ENCODE measurements at regions not wholly inside any gene's neighbourhood (a gene's known extent, or its start where the extent isn't known, plus 50 kb on each side); places are given as distances from the start of the nearest gene placed in this dataset.

- Mint-ChIP-seq H3K36me3 (ENCODE audit: low read depth, unreplicated experiment) (no peaks in the 10 kb centered on the region), H3K4me3 (ENCODE audit: unreplicated experiment) (no peak overlapping the region), H3K27ac (ENCODE audit: unreplicated experiment) (no peak overlapping the region), H3K9me3 (ENCODE audit: unreplicated experiment) (peaks cover 4% of the 10 kb centered on the region), H3K27me3 (ENCODE audit: low read depth, unreplicated experiment) (no peaks in the 10 kb centered on the region), H3K4me1 (ENCODE audit: low read depth, unreplicated experiment) (no peaks in the 10 kb centered on the region)
- H3K4me1 ChIP-seq (ENCODE audit: insufficient read depth, low read length): no peaks in the 10 kb centered on the region
- no peak for TF ChIP-seq CTCF (IDR thresholded peaks at IDR 0.05; ENCODE audit: insufficient read depth, low read depth, low read length)
- TF ChIP-seq EZH2 (IDR thresholded peaks at IDR 0.05; ENCODE audit: insufficient read depth, low read length): no peak
- no peaks in the 10 kb centered on the region for H3K79me2 ChIP-seq (ENCODE audit: insufficient read depth, low read length)
- no peaks in the 10 kb centered on the region for H3K27me3 ChIP-seq (ENCODE audit: insufficient read depth, low read length)
- H3K4me2 ChIP-seq (ENCODE audit: low read length): no peak overlapping the region
- no peak overlapping the region for H3K9ac ChIP-seq (ENCODE audit: low read length)
- H3K27ac ChIP-seq (ENCODE audit: low read depth, low read length): no peak overlapping the region
- H2AFZ ChIP-seq (ENCODE audit: low read depth, low read length): no peak overlapping the region
- DNase-seq (ENCODE audit: low read depth) (no peak), FAIRE-seq (no peak)
- no peaks in the 10 kb centered on the region for H3K9me3 ChIP-seq (ENCODE audit: insufficient read depth, low read depth, low read length)
- no peaks in the 10 kb centered on the region for H4K20me1 ChIP-seq (ENCODE audit: insufficient read depth, low read length)
- no peaks in the 10 kb centered on the region for H3K36me3 ChIP-seq (ENCODE audit: insufficient read depth, low read length)
- no peak overlapping the region for H3K4me3 ChIP-seq (ENCODE audit: insufficient read depth, low read depth, low read length)
Observed at GRCh38 chr15:31745841-31746240, 284.5 kb upstream of the CHRNA7 start.

- H3K4me1 Mint-ChIP-seq (ENCODE audit: low read depth, unreplicated experiment): no peaks in the 10 kb centered on the region
- Histone ChIP-seq H3K79me2 (ENCODE audit: insufficient read depth, low read length) (no peaks in the 10 kb centered on the region), H2AFZ (ENCODE audit: low read depth, low read length) (no peak overlapping the region), H3K4me2 (ENCODE audit: low read length) (no peak overlapping the region), H3K9ac (ENCODE audit: low read length) (no peak overlapping the region), H3K27ac (ENCODE audit: low read depth, low read length) (no peak overlapping the region), H3K4me3 (ENCODE audit: insufficient read depth, low read depth, low read length) (no peak overlapping the region), H3K9me3 (ENCODE audit: insufficient read depth, low read depth, low read length) (no peaks in the 10 kb centered on the region), H3K27me3 (ENCODE audit: insufficient read depth, low read length) (no peaks in the 10 kb centered on the region), H3K4me1 (ENCODE audit: insufficient read depth, low read length) (no peaks in the 10 kb centered on the region), H3K36me3 (ENCODE audit: insufficient read depth, low read length) (no peaks in the 10 kb centered on the region), H4K20me1 (ENCODE audit: insufficient read depth, low read length) (no peaks in the 10 kb centered on the region)
- no peak for DNase-seq (ENCODE audit: low read depth)
- H3K27ac Mint-ChIP-seq (ENCODE audit: unreplicated experiment): no peak overlapping the region
- no peak overlapping the region for H3K4me3 Mint-ChIP-seq (ENCODE audit: unreplicated experiment)
- TF ChIP-seq CTCF (IDR thresholded peaks at IDR 0.05; ENCODE audit: insufficient read depth, low read depth, low read length) (no peak), EZH2 (IDR thresholded peaks at IDR 0.05; ENCODE audit: insufficient read depth, low read length) (no peak)
- FAIRE-seq: no peak
- H3K36me3 Mint-ChIP-seq (ENCODE audit: low read depth, unreplicated experiment): no peaks in the 10 kb centered on the region
- no peaks in the 10 kb centered on the region for H3K9me3 Mint-ChIP-seq (ENCODE audit: unreplicated experiment)
- H3K27me3 Mint-ChIP-seq (ENCODE audit: low read depth, unreplicated experiment): no peaks in the 10 kb centered on the region
Observed at GRCh38 chr15:31752065-31752762, 278.1 kb upstream of the CHRNA7 start.

- no peak overlapping the region for H3K27ac Mint-ChIP-seq (ENCODE audit: unreplicated experiment)
- Histone ChIP-seq H3K4me2 (ENCODE audit: low read length) (no peak overlapping the region), H2AFZ (ENCODE audit: low read depth, low read length) (no peak overlapping the region), H3K9ac (ENCODE audit: low read length) (no peak overlapping the region), H3K27ac (ENCODE audit: low read depth, low read length) (no peak overlapping the region), H3K36me3 (ENCODE audit: insufficient read depth, low read length) (no peaks in the 10 kb centered on the region), H3K79me2 (ENCODE audit: insufficient read depth, low read length) (no peaks in the 10 kb centered on the region), H3K27me3 (ENCODE audit: insufficient read depth, low read length) (no peaks in the 10 kb centered on the region), H3K9me3 (ENCODE audit: insufficient read depth, low read depth, low read length) (no peaks in the 10 kb centered on the region), H4K20me1 (ENCODE audit: insufficient read depth, low read length) (no peaks in the 10 kb centered on the region), H3K4me3 (ENCODE audit: insufficient read depth, low read depth, low read length) (no peak overlapping the region), H3K4me1 (ENCODE audit: insufficient read depth, low read length) (no peaks in the 10 kb centered on the region)
- H3K4me3 Mint-ChIP-seq (ENCODE audit: unreplicated experiment): no peak overlapping the region
- H3K9me3 Mint-ChIP-seq (ENCODE audit: unreplicated experiment): no peaks in the 10 kb centered on the region
- no peaks in the 10 kb centered on the region for H3K27me3 Mint-ChIP-seq (ENCODE audit: low read depth, unreplicated experiment)
- DNase-seq (ENCODE audit: low read depth) (no peak), FAIRE-seq (no peak)
- H3K36me3 Mint-ChIP-seq (ENCODE audit: low read depth, unreplicated experiment): no peaks in the 10 kb centered on the region
- no peaks in the 10 kb centered on the region for H3K4me1 Mint-ChIP-seq (ENCODE audit: low read depth, unreplicated experiment)
- no peak for TF ChIP-seq EZH2 (IDR thresholded peaks at IDR 0.05; ENCODE audit: insufficient read depth, low read length)
- TF ChIP-seq CTCF (IDR thresholded peaks at IDR 0.05; ENCODE audit: insufficient read depth, low read depth, low read length): no peak
Observed at GRCh38 chr15:31752905-31753304, 277.4 kb upstream of the CHRNA7 start.
